Fibroblast of mammary gland (primary cell): ENCODE measurements at regions not wholly inside any gene's neighbourhood (a gene's known extent, or its start where the extent isn't known, plus 50 kb on each side); places are given as distances from the start of the nearest gene placed in this dataset.

ENCODE experiments used
- DNase-seq: peaks from one replicate; pipeline ENCODE4 v3.0.0-alpha.2; 2010; ENCODE audit warnings: low read depth
- H3K4me3 ChIP-seq: 2 replicates; pipeline ENCODE4 v1.5.1; 2011; ENCODE audit warnings: low read depth, mild to moderate bottlenecking, low read length, moderate library complexity; ENCODE audit not compliant: control insufficient read depth
- CTCF ChIP-seq: conservative IDR thresholded peaks from 2 replicates; pipeline ENCODE4 v1.5.1; 2011; ENCODE audit warnings: low read depth, low read length, inconsistent platforms; ENCODE audit not compliant: control insufficient read depth, insufficient read depth

GRCh38 chr5:74324556-74324955 is 316.0 kb downstream of the ENC1 start:
- no peak for TF ChIP-seq CTCF
- DNase-seq = no peak
- H3K4me3 ChIP-seq = no peak overlapping the region

GRCh38 chr5:74322944-74323343 is 317.6 kb downstream of the ENC1 start:
- TF ChIP-seq CTCF = peak; percentile 14
- DNase-seq = no peak
- no peak overlapping the region for H3K4me3 ChIP-seq

- TF ChIP-seq CTCF = no peak
- DNase-seq = no peak
- H3K4me3 ChIP-seq = no peak overlapping the region
Measured at GRCh38 chr5:74322191-74322590, 318.3 kb downstream of the ENC1 start.

GRCh38 chr5:74321326-74321725 is 319.2 kb downstream of the ENC1 start:
- no peak for DNase-seq
- no peak overlapping the region for H3K4me3 ChIP-seq
- no peak for TF ChIP-seq CTCF

- DNase-seq = no peak
- TF ChIP-seq CTCF = no peak
- H3K4me3 ChIP-seq = no peak overlapping the region
Measured at GRCh38 chr5:74320526-74320925, 320.0 kb downstream of the ENC1 start.

GRCh38 chr5:74319076-74319475 is 321.5 kb downstream of the ENC1 start:
- DNase-seq = peak; percentile 72
- TF ChIP-seq CTCF = no peak
- H3K4me3 ChIP-seq = no peak overlapping the region

GRCh38 chr5:74316064-74316603 is 324.4 kb downstream of the ENC1 start:
- TF ChIP-seq CTCF = no peak
- peak; percentile 95 for DNase-seq

More at GRCh38 chr5:74316064-74316603, 324.4 kb downstream of the ENC1 start:
- H3K4me3 ChIP-seq = no peak overlapping the region
